ENCODE measurements at regions not wholly inside any gene's neighbourhood (a gene's known extent, or its start where the extent isn't known, plus 50 kb on each side); places are given as distances from the start of the nearest gene placed in this dataset.

GRCh38 chr3:66819993-66820501 lies 178.1 kb upstream of the KBTBD8 start:
- Histone ChIP-seq H4K20me1 (ENCODE audit: control insufficient read depth, insufficient read depth) (no peaks in the 10 kb centered on the region), H3K4me2 (ENCODE audit: control insufficient read depth, insufficient read depth) (no peak overlapping the region), H3K79me2 (ENCODE audit: control insufficient read depth, insufficient read depth, low read length) (no peaks in the 10 kb centered on the region), H3K36me3 (ENCODE audit: control insufficient read depth in 2 of 2, insufficient read depth in 2 of 2, low read length in 1 of 2) (no peaks in the 10 kb centered on the region), H3K27me3 (replicated peaks in 1 of 2; ENCODE audit: control insufficient read depth in 2 of 2, insufficient read depth in 2 of 2, low read length in 1 of 2) (no peaks in the 10 kb centered on the region), H3K9me3 (replicated peaks; ENCODE audit: control insufficient read depth, insufficient read depth, low read length) (no peaks in the 10 kb centered on the region), H3K4me1 (ENCODE audit: control insufficient read depth, insufficient read depth, low read length) (no peaks in the 10 kb centered on the region), H3K27ac (ENCODE audit: control insufficient read depth, insufficient read depth) (no peak overlapping the region), H3K4me3 (no peak overlapping the region), H3K9ac (ENCODE audit: control insufficient read depth, insufficient read depth, low read length) (no peak overlapping the region), H2AFZ (ENCODE audit: control insufficient read depth, low read depth, low read length) (no peak overlapping the region)
- CTCF ChIA-PET = interaction anchor here (1.4 to 9.6 kb wide), 6 partner anchors 10 to 567 kb away, joined by 4 to 149 read pairs (median 42); no protein-coding TSS in a partner anchor
- intact Hi-C loops (cut with micrococcal nuclease; ENCODE audit: unreplicated experiment) (loop anchor here (10.0 kb wide), 2 partner anchors 315 to 1035 kb away; partner anchors contain the start of gene LRIG1), in situ Hi-C loops (cut with MboI) (loop anchor here (5.0 kb wide), 2 partner anchors 413 to 543 kb away; no protein-coding TSS in a partner anchor)
- no peak for DNase-seq (ENCODE audit: low read depth, low spot score)
- FAIRE-seq = no peak
- WGBS (ENCODE audit: insufficient coverage, insufficient replicate concordance, low lambda C conversion rate, missing lambda C conversion rate) = 21% methylated on average over 3 of the region's 3 CpGs
- TF ChIP-seq, protein P1, sequence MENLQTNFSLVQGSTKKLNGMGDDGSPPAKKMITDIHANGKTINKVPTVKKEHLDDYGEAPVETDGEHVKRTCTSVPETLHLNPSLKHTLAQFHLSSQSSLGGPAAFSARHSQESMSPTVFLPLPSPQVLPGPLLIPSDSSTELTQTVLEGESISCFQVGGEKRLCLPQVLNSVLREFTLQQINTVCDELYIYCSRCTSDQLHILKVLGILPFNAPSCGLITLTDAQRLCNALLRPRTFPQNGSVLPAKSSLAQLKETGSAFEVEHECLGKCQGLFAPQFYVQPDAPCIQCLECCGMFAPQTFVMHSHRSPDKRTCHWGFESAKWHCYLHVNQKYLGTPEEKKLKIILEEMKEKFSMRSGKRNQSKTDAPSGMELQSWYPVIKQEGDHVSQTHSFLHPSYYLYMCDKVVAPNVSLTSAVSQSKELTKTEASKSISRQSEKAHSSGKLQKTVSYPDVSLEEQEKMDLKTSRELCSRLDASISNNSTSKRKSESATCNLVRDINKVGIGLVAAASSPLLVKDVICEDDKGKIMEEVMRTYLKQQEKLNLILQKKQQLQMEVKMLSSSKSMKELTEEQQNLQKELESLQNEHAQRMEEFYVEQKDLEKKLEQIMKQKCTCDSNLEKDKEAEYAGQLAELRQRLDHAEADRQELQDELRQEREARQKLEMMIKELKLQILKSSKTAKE (IDR thresholded peaks at IDR 0.05; ENCODE audit: low read depth, poor library complexity, severe bottlenecking) = no peak
- TF ChIP-seq KAT2A (conservative IDR thresholded peaks at IDR 0.05; ENCODE audit: control insufficient read depth, low read depth, low read length) (no peak), POLR2AphosphoS5 (IDR thresholded peaks at IDR 0.05; ENCODE audit: low read length) (no peak), HDAC6 (IDR thresholded peaks at IDR 0.05; ENCODE audit: unreplicated experiment) (no peak), FOS (IDR thresholded peaks at IDR 0.05; ENCODE audit: borderline replicate concordance, extremely low read depth, insufficient read length) (no peak), YY1 (IDR thresholded peaks at IDR 0.05; ENCODE audit: low read depth, low read length) (no peak), CHD2 (IDR thresholded peaks at IDR 0.05; ENCODE audit: borderline replicate concordance, low read depth, low read length) (no peak), ZNF384 (IDR thresholded peaks at IDR 0.05; ENCODE audit: borderline replicate concordance, low read depth, low read length) (no peak), NR2F1 (conservative IDR thresholded peaks at IDR 0.05) (no peak), POLR2A (IDR thresholded peaks at IDR 0.05; ENCODE audit: low read depth, low read length) (no peak), CEBPB (IDR thresholded peaks at IDR 0.05; ENCODE audit: borderline replicate concordance in 1 of 2, low read depth in 2 of 2, low read length in 2 of 2) (no peak), BCL11A (IDR thresholded peaks at IDR 0.05; ENCODE audit: low read depth, low read length) (no peak), BMI1 (IDR thresholded peaks at IDR 0.05; ENCODE audit: borderline replicate concordance) (no peak), SRF (IDR thresholded peaks at IDR 0.05; ENCODE audit: low read depth in 2 of 2, low read length in 2 of 2) (no peak), MYB (IDR thresholded peaks at IDR 0.05; ENCODE audit: borderline replicate concordance, low read depth, low read length) (no peak), RBBP5 (conservative IDR thresholded peaks at IDR 0.05) (no peak), RUNX3 (IDR thresholded peaks at IDR 0.05; ENCODE audit: low read length) (no peak), USF1 (IDR thresholded peaks at IDR 0.05; ENCODE audit: borderline replicate concordance, extremely low read length, insufficient read depth, low read depth, low read length) (no peak), ESRRA (IDR thresholded peaks at IDR 0.05; ENCODE audit: low read length) (no peak)
- TF ChIP-seq, protein P2, sequence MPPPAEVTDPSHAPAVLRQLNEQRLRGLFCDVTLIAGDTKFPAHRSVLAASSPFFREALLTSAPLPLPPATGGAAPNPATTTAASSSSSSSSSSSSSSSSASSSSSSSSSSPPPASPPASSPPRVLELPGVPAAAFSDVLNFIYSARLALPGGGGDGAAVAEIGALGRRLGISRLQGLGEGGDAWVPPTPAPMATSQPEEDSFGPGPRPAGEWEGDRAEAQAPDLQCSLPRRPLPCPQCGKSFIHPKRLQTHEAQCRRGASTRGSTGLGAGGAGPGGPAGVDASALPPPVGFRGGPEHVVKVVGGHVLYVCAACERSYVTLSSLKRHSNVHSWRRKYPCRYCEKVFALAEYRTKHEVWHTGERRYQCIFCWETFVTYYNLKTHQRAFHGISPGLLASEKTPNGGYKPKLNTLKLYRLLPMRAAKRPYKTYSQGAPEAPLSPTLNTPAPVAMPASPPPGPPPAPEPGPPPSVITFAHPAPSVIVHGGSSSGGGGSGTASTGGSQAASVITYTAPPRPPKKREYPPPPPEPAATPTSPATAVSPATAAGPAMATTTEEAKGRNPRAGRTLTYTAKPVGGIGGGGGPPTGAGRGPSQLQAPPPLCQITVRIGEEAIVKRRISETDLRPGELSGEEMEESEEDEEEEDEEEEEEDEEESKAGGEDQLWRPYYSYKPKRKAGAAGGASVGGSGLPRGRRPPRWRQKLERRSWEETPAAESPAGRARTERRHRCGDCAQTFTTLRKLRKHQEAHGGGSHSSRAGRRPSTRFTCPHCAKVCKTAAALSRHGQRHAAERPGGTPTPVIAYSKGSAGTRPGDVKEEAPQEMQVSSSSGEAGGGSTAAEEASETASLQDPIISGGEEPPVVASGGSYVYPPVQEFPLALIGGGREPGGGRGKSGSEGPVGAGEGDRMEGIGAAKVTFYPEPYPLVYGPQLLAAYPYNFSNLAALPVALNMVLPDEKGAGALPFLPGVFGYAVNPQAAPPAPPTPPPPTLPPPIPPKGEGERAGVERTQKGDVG (CRISPR knock-in tag; IDR thresholded peaks at IDR 0.05) = no peak
- POLR2A ChIA-PET = no interaction called here
- no peak for ATAC-seq
- RAD21 ChIA-PET (ENCODE audit: unreplicated experiment) = interaction anchor here (1.1 to 1.9 kb wide), 3 partner anchors 16 to 566 kb away, joined by 3 to 6 read pairs (median 3); no protein-coding TSS in a partner anchor
- BruUV-seq (replicated peaks) = no TSS peak
- SMC1A ChIA-PET (ENCODE audit: uncharacterized antibody, unreplicated experiment) = interaction anchor here (1.0 to 6.4 kb wide), 4 partner anchors 9 to 576 kb away, joined by 4 to 70 read pairs (median 4); no protein-coding TSS in a partner anchor

Data from GM12878 (cell line).